Upper lobe of left lung (tissue), 6 donors: ENCODE measurements at regions not wholly inside any gene's neighbourhood (a gene's known extent, or its start where the extent isn't known, plus 50 kb on each side); places are given as distances from the start of the nearest gene placed in this dataset.

Source experiments
- ATAC-seq, 2 donors: fragments of 200-7000 bp; cut with Tn5 transposase; one replicate each; pipeline ENCODE4 v1.9.1; 2022; ENCODE audit warnings: mild to moderate bottlenecking in 2 of 2, moderate library complexity in 2 of 2; ENCODE audit not compliant: low FRiP score in 2 of 2
- DNase-seq, 2 donors: peaks; one replicate each; pipeline ENCODE4 v3.0.0-alpha.2; 2019 to 2020
- H3K27ac ChIP-seq, 4 donors: fragments of 200-600 bp; sonication (generic); one replicate each; pipeline ENCODE4 v1.5.1; 2016 to 2019
- H3K27me3 ChIP-seq, 4 donors: fragments of 200-600 bp; sonication (generic); one replicate each; pipeline ENCODE4 v1.5.1; 2017 to 2019
- H3K36me3 ChIP-seq, 4 donors: fragments of 200-600 bp; sonication (generic); one replicate each; pipeline ENCODE4 v1.5.1; 2016 to 2019
- H3K4me1 ChIP-seq, 4 donors: fragments of 200-600 bp; sonication (generic); one replicate each; pipeline ENCODE4 v1.5.1; 2018 to 2019
- H3K4me3 ChIP-seq, 4 donors: fragments of 200-600 bp; sonication (generic); one replicate each; pipeline ENCODE4 v1.5.1; 2017 to 2019; ENCODE audit warnings: mild to moderate bottlenecking in 2 of 4, moderate library complexity in 1 of 4
- H3K9me3 ChIP-seq, 4 donors: fragments of 200-600 bp; sonication (generic); one replicate each; pipeline ENCODE4 v1.5.1; 2018 to 2019
- EP300 ChIP-seq, 4 donors: sonication (generic); formaldehyde crosslinking; IDR thresholded peaks; one replicate each; pipeline ENCODE4 v1.5.1; 2017; ENCODE audit warnings: antibody characterized with exemption in 4 of 4, control low read depth in 2 of 4
- POLR2A ChIP-seq, 4 donors: fragments of 450-650 bp; IDR thresholded peaks; one replicate each; pipeline ENCODE4 v1.5.1; 2016 to 2017; ENCODE audit warnings: antibody characterized with exemption in 4 of 4, mild to moderate bottlenecking in 2 of 4
- POLR2AphosphoS5 ChIP-seq, 2 donors: sonication (generic); formaldehyde crosslinking; IDR thresholded peaks; one replicate each; pipeline ENCODE4 v1.5.1; 2017; ENCODE audit warnings: antibody characterized with exemption in 2 of 2
- WGBS, 2 donors: methylation state at CpG; one replicate each; pipeline ENCODE4 v1.1.5; 2017 to 2018; 5-methylcytosine and 5-hydroxymethylcytosine counted together
- TF ChIP-seq, protein P1 (sequence below), 6 experiments: fragments of 450-650 bp in 4 of 6; fragments of 200-600 bp in 2 of 6; sonication (generic) in 2 of 6; IDR thresholded peaks; one replicate each; pipeline ENCODE4 v1.5.1; 2016 to 2019; ENCODE audit warnings: antibody characterized with exemption in 6 of 6
- donor health status: DM: no; HTN: no; CAD: no; lungs with moderate emphysema.
- donor health status: DM: no; HTN: yes; CAD: no; lungs with severe emphysema.

DNA sequence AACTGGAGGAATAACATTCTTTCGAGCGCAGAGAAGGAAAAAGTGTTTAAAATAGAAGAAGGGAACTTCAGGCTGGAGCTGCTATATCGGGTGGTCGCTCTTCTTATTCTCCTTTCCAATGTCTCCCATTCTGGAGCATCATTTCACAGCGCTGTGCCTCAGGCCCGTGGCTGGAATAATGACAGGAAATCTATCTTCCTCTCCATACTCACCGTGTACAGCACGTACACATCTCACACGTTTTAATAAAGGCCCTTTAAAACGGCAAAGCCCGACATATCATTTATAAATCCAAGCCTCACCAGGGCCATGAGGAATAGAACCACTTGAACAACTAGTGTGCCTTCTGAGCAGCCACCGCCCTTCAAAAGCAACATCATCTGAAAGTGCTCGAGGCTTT is 264.4 kb downstream of the TEX29 start:
- 65 to 70% methylated on average over 13 of the region's 13 CpGs for WGBS, 2 donors
- Histone ChIP-seq H3K9me3 (peaks cover 0 to 8% (median 3%) of the 10 kb centered on the region in 4 donors), H3K36me3 (no peaks in the 10 kb centered on the region), H3K4me1 (no peaks in the 10 kb centered on the region), H3K27me3 (no peaks in the 10 kb centered on the region), H3K27ac (no peak overlapping the region), H3K4me3 (no peak overlapping the region)
- TF ChIP-seq POLR2AphosphoS5 (IDR thresholded peaks at IDR 0.05) (no peak), POLR2A (IDR thresholded peaks at IDR 0.05) (no peak), EP300 (IDR thresholded peaks at IDR 0.05) (no peak)
- TF ChIP-seq, protein P1, sequence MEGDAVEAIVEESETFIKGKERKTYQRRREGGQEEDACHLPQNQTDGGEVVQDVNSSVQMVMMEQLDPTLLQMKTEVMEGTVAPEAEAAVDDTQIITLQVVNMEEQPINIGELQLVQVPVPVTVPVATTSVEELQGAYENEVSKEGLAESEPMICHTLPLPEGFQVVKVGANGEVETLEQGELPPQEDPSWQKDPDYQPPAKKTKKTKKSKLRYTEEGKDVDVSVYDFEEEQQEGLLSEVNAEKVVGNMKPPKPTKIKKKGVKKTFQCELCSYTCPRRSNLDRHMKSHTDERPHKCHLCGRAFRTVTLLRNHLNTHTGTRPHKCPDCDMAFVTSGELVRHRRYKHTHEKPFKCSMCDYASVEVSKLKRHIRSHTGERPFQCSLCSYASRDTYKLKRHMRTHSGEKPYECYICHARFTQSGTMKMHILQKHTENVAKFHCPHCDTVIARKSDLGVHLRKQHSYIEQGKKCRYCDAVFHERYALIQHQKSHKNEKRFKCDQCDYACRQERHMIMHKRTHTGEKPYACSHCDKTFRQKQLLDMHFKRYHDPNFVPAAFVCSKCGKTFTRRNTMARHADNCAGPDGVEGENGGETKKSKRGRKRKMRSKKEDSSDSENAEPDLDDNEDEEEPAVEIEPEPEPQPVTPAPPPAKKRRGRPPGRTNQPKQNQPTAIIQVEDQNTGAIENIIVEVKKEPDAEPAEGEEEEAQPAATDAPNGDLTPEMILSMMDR (IDR thresholded peaks at IDR 0.05) = no peak
- ATAC-seq (no peak), DNase-seq (no peak)

DNA sequence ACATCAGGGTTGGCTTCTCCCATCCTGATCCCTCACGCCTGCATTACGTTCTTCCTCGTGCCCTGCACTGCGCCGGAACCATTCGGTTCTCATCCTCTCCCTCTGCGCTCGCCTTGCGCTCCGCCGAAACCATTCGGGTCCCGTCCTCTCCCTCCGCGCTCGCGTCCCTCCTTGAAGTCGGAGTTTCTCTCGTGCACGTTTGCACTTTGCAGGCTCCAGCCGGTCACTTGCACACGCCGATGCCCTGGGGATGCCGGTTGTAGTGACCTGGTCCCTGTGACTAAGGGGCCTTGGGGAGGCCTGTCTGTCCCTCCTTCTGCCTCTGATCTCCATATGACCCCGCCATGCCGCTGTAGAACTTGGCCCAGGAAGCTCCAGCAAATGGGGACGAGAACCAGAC is 265.8 kb downstream of the TEX29 start:
- Histone ChIP-seq H3K36me3 (no peaks in the 10 kb centered on the region), H3K27me3 (no peaks in the 10 kb centered on the region), H3K4me3 (no peak overlapping the region), H3K27ac (no peak overlapping the region), H3K4me1 (no peaks in the 10 kb centered on the region), H3K9me3 (no peaks in the 10 kb centered on the region)
- WGBS, 2 donors = 85 to 88% methylated on average over 21 to 27 of the region's 27 CpGs
- no peak for ATAC-seq
- DNase-seq = peak in 1 of 2 donors; percentile 69
- no peak for TF ChIP-seq EP300 (IDR thresholded peaks at IDR 0.05)

DNA sequence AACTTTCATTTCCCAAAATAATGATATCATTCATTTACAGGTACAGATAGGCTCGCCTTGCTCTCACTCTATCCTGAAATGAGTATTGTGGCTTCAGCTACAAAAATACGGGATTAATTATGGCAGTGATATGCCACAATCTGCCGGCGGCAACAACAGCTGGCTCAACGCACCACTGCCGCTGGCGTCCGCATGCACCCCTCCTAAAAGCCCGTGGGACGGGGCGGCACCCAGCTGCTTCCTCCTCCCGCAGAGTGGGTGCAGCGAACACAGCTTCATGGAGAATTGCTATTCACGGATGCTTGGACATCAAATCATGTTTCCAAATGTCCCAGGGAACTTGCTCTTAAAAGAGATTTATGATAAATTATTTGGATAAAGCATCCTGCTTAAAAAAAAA is 266.8 kb downstream of the TEX29 start:
- Histone ChIP-seq H3K4me3 (no peak overlapping the region), H3K4me1 (no peaks in the 10 kb centered on the region), H3K9me3 (no peaks in the 10 kb centered on the region), H3K27ac (no peak overlapping the region), H3K36me3 (no peaks in the 10 kb centered on the region), H3K27me3 (no peaks in the 10 kb centered on the region)
- 89 to 91% methylated on average over 14 of the region's 14 CpGs for WGBS, 2 donors
- no peak for ATAC-seq
- peak in 1 of 2 donors; percentile 55 for DNase-seq
- TF ChIP-seq POLR2A (IDR thresholded peaks at IDR 0.05) = no peak
- no peak for TF ChIP-seq EP300 (IDR thresholded peaks at IDR 0.05)
- TF ChIP-seq, protein P1 (IDR thresholded peaks at IDR 0.05) = no peak
- no peak for TF ChIP-seq POLR2AphosphoS5 (IDR thresholded peaks at IDR 0.05)

DNA sequence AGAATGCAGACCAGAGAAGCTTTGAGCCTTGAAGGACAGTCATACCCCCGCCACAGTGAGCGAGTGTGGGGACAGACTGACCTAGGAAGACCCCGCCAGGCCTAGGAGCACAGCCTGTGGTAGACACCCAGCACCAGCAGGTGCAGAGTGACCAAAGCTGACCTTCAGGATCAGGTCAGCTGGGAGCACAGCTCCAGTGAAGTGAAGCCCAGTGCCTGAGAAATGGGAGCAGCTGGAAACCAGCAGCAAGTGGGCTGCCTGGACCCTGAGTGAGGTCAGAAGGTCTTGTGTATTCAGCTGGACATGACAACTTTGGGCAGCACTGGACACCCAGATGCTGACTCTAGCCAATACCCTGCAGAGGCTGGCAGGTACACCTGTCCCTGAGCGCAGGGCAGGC is 268.9 kb downstream of the TEX29 start:
- no peak overlapping the region for H3K27ac ChIP-seq
- H3K4me1 ChIP-seq = no peaks in the 10 kb centered on the region
- WGBS, 2 donors = 67 to 83% methylated on average over 1 to 4 of the region's 4 CpGs
- peak in 1 of 2 donors; percentile 17 for ATAC-seq
- no peaks in the 10 kb centered on the region for H3K27me3 ChIP-seq
- H3K36me3 ChIP-seq = no peaks in the 10 kb centered on the region
- no peak for DNase-seq
- TF ChIP-seq EP300 (IDR thresholded peaks at IDR 0.05) (no peak), POLR2A (IDR thresholded peaks at IDR 0.05) (no peak), POLR2AphosphoS5 (IDR thresholded peaks at IDR 0.05) (no peak)
- TF ChIP-seq, protein P1 (IDR thresholded peaks at IDR 0.05) = no peak
- H3K9me3 ChIP-seq = no peaks in the 10 kb centered on the region
- no peak overlapping the region for H3K4me3 ChIP-seq

DNA sequence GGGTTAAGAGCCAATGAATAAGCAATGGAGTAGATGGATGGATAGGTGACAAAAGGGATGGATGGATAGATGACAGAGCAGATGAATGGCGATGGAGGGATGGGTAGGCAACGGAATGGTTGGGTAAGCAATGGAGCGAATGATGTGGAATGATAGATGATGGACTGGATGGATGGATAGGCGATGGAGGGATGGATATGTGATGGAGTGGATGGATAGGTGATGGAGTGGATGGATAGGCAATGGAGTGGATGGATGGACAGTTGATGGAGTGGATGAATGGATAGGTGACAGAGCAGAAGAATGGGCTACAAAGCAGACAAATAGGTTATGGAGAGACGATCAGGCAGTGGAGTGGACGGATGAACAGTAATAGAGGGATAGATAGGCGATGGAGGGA is 269.6 kb downstream of the TEX29 start:
- Histone ChIP-seq H3K27ac (no peak overlapping the region), H3K4me1 (no peaks in the 10 kb centered on the region), H3K9me3 (no peaks in the 10 kb centered on the region), H3K36me3 (no peaks in the 10 kb centered on the region), H3K27me3 (no peaks in the 10 kb centered on the region), H3K4me3 (no peak overlapping the region)
- ATAC-seq = no peak
- TF ChIP-seq, protein P1 (IDR thresholded peaks at IDR 0.05) = no peak
- TF ChIP-seq POLR2A (IDR thresholded peaks at IDR 0.05) = no peak
- TF ChIP-seq POLR2AphosphoS5 (IDR thresholded peaks at IDR 0.05) = no peak
- no peak for TF ChIP-seq EP300 (IDR thresholded peaks at IDR 0.05)
- 88 to 89% methylated on average over 7 of the region's 7 CpGs for WGBS, 2 donors
- no peak for DNase-seq
